Umbilical cord (tissue), 1 donor: ENCODE measurements at regions not wholly inside any gene's neighbourhood (a gene's known extent, or its start where the extent isn't known, plus 50 kb on each side); places are given as distances from the start of the nearest gene placed in this dataset.

Experiments used
- DNase-seq: peaks from one replicate; pipeline ENCODE4 v3.0.0-alpha.2; 2015; ENCODE audit warnings: low spot score

DNA sequence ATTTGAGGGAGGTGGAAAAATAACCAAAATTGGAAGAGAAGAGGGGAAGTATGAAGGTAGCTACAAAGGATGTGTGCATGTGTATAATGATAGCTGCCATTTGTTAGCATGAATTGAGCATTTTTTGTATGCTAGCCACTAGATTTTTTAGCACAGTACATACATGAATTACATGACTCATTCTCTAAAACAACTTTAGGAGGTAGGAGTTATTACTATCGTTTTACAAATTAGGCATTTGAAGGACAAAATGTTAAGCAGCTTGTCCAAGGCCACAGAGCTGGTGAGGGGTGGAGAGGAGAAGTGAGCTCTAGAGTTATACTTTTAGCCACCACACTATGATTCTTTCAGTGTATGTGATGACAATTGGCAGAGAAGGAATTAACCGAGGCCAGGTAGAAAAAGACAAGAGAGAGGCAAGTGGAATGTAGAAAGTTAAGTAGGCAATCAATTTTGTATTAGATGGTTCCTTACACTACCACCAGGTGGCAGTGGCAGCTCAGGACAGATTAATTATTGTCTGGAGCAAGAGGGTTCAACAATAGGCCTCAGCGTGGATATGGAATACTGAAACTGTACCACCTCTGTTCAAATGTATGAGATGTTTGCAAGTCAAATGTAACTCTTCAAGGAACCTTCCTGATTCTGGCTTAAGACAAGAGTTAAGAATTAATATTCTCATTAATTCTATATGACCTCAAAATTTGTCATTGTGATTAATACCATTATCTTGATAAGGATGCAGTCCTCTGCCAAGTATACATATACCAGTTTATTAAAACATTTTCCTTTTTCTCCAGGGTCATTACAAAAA, 128.0 kb downstream of the MBL2 start:
- DNase-seq: peak; percentile 39

GRCh38 chr10:52645187-52645758, 127.3 kb downstream of the MBL2 start:
- DNase-seq: no peak

DNA sequence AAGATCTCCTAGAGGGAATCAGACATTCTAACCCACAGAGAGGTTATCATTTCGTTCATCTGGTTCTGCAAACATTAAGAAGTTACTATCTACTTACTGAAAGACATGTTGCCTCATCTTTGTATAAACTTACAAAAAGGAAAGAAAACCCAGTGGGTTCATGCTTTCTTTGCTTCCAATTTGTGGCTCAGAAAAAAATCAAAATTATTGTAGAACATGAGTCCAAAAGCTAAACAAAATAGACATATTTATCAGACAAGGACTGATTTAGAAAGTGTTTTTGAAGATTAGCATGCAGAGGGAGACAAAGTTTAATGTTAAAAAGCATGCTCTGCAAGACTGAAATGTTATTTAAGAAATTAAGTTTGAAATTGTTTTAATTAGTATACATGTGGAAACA, 123.1 kb downstream of the MBL2 start:
- DNase-seq: no peak

- no peak for DNase-seq
Observed at GRCh38 chr10:52650873-52651272, 121.7 kb downstream of the MBL2 start.

DNA sequence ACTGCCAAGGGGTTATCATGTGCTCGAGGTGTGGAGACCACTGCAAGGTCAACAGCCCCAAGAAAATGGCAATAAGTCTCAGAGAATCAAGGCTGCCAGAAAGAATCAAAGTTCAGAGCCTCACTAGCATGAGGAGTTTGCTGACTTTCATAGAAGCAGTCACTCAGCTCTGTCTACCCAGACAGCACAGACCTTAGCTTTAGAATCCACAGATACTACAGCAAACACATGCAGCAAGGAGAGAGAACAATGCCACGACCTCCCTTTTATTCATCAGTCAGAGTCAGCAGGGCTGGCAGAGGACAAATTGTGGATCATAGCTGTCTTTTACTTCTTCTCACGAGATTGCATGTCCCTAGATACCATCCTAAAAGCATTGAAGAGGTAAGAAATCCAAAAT, 121.3 kb downstream of the MBL2 start:
- DNase-seq: no peak

GRCh38 chr10:52652431-52653262, 119.9 kb downstream of the MBL2 start:
- no peak for DNase-seq

DNA sequence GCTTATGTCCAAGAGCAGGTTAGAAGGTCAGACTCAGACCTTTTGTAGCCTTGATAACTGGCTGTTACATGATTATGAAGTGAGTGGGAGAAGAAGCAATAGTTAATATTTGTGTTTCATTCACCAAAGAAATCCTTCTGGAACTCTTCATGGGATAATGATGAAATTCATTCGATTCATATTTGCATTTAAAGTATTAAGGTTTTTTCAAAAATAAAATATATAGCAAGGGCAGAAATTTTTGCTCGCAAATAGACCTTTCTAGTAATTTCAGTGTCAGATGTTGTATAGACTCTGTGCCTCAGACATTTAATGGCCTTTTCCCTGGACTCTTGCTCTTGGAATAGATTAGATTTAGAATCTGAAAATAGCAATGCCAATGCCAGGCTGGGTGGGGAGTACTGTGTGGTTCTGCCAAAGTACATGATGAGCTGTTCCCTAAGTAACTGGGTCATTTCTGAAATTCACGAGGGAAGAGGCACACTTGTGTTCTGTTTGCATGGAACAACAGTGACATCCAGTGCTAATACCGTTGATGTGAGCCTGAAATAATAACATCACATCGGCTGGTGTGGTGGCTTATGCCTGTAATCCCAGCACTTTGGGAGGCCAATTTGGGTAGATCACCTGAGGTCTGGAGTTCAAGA, 119.2 kb downstream of the MBL2 start:
- peak; percentile 59 for DNase-seq

- no peak for DNase-seq
Observed at GRCh38 chr10:52654201-52654600, 118.4 kb downstream of the MBL2 start.

- no peak for DNase-seq
Observed at GRCh38 chr10:52658112-52658511, 114.5 kb downstream of the MBL2 start.

GRCh38 chr10:52659085-52659484, 113.5 kb downstream of the MBL2 start:
- DNase-seq: no peak

- DNase-seq: no peak
Observed at GRCh38 chr10:52662256-52662655, 110.3 kb downstream of the MBL2 start.

DNA sequence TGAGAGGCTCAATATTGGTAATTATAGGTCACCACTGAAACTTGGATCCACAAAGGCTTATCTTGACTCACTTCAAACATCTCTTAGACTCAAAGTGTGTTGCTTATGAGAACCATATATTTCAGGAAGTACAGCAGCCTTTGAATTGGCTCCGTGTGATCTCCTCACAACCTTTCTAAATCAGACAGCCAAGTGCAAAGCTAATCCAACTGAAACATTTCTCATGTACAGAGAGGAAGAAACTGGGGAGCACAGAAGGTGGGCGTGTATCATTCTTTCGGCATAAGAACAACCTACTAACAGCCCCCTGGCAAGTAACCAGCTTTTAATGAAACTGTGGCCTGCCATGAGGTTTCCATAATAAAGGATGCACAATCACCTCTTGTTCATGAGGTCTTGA, 109.4 kb downstream of the MBL2 start:
- DNase-seq: no peak

GRCh38 chr10:52664629-52665028, 108.0 kb downstream of the MBL2 start:
- no peak for DNase-seq

DNA sequence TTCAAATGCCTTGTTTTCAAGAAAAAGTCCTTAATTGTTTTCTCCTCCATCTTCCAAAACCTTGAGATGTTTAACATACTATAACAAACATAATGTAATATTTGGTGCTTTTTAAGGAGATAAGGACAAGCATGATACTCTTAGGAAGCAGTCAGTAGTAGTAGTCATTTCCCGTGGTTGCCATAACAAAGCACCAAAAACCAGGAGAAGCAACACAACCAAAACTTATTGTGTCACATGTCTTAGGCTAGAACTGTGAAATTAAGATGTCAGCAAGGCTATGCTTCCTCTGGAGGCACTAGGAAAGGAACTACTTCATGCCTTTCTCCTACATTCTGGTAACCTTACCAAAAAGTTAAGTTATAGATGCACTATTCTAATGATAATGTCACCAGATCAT, 106.8 kb downstream of the MBL2 start:
- no peak for DNase-seq

- no peak for DNase-seq
Observed at GRCh38 chr10:52666931-52667330, 105.7 kb downstream of the MBL2 start.

- peak; percentile 35 for DNase-seq
Observed at GRCh38 chr10:52668024-52668423, 104.6 kb downstream of the MBL2 start.

GRCh38 chr10:52672880-52673279, 99.7 kb downstream of the MBL2 start:
- DNase-seq: no peak

GRCh38 chr10:52673468-52673867, 99.1 kb downstream of the MBL2 start:
- DNase-seq: no peak

- DNase-seq: no peak
Observed at GRCh38 chr10:52674474-52674873, 98.1 kb downstream of the MBL2 start.

GRCh38 chr10:52677086-52677485, 95.5 kb downstream of the MBL2 start:
- DNase-seq: no peak

- DNase-seq: no peak
Observed at GRCh38 chr10:52678611-52679010, 94.0 kb downstream of the MBL2 start.

- no peak for DNase-seq
Observed at GRCh38 chr10:52679117-52679516, 93.5 kb downstream of the MBL2 start.
